GM19438 (cell line): ENCODE measurements at regions not wholly inside any gene's neighbourhood (a gene's known extent, or its start where the extent isn't known, plus 50 kb on each side); places are given as distances from the start of the nearest gene placed in this dataset.
"Not testable (repeated sequence)": the region's sequence is repeated elsewhere in the genome, so short reads cannot be mapped to it uniquely, and the experiment has no call there.

Experiments used
- ATAC-seq: cut with Tn5 transposase; IDR thresholded peaks from one replicate; pipeline ENCODE4 v1.9.1; 2021; ENCODE audit warnings: low read depth; ENCODE audit not compliant: unreplicated experiment

DNA sequence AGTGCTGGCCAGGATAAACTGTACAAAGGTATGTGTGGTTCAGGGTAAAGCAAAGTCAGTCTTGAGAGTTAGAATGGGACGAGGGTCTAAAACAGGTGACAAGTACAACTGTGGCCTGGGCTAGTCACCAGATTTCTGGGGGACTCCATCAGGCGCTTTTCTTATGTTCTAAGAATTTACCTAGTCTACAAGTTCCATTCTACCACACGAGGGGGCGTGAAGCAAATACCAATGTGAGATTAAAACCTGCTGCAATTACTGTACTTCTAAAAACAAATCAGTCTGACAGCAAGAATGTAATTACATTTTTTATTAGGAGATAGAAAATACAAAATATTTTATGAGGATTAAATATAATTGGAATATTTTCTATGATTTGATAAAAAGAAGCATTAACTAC is 146.5 kb downstream of the ALOX5 start:
- no peak for ATAC-seq

DNA sequence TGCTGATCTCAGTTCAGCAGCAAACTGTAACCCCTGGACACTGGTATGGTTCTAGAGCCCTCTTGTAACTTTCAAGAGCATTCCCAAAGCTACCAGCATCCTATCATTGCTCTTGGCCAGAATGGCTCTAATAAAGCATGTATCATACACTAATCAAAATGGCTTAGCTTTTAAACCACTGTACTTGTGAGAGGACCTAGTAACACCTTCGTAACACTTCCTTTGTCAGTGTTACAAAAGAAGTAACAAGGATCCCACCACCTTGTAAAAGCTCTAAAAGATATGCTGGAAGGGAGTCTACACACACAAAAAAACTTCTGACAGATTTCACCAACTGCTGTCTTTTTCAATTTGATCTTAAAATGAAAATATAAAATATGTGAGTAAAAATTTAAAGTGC is 144.7 kb downstream of the ALOX5 start:
- no peak for ATAC-seq

DNA sequence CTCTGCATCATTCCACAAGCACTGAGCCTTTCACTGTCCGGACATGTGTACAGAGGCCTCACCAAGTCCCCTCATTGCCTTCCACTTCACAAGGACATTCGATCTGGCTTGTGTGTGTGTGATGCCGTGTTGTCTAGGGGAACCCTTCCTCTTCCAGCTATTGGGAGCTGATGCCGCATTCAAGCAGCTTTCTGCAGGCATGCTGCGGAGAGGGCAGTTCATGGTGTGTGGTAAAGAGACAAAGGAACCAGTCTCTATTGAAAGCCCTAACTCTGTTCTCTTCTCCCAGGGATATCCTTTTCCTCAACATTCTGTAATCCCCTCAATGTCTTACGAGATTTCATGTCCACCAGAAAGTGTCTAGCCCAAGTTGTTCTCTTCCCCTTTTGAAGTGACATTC is 141.6 kb downstream of the ALOX5 start:
- ATAC-seq = no peak

DNA sequence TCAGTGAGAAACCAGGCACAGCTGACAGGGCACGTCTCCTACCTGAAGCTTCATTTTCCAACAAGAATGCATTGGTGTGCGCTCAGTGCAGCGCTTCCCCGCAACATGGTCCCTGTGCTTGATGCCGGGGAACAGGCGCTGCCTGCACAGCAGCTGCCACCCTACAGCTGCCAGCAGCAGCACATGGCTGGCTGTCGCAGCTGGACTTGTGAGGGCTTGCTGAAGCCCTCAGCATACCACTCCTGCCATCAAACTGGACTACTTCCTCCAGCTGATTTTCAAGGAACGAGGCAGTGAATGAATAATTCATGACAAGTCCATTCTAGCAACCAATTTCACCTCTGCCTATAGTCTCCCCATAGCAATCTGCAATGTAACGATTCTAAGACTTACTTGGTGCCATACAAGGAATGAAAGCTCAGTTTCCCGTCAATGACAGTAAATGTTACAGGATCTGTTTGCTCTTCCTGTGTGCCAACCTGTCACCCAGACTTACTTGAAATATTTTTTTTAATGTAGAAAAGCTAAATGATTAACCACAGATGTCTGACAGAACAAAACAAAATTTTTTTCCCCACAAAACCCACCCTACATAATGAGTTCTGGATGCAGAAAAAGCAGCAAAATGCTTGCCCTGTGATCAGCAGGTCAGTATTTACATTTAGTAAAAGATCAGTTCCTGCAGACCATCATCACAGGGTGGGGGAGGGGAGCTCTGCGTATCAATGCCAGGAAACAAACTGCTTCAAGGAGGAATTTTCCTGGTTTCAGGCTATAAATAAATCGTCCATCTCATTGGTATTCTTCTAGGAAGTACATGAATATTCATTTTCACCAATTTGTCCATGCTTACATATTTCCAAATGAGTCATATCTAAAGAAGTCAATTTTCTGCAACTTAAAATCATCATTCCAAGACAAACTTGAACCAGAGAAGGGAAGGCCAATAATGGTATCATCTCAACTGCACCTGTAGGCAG is 140.6 kb downstream of the ALOX5 start:
- ATAC-seq = no peak

DNA sequence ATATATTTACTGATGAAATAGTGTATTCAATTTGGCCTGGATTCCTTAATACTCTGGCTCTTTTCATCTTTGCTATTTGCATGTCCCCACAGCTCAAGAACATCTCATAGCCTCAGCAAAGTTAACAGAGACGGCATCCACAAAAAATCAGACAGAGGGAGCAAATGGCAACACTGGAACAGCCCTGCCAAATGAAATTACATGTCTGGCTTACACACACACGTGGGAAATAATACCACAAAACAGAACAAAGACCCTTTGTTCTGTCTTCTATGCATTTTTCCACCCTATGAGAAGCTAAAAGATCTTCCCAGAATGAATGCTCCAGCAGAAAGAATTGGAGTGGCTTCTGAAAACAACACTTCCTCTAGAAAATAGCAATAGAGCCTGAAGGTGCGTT is 139.5 kb downstream of the ALOX5 start:
- ATAC-seq = no peak

DNA sequence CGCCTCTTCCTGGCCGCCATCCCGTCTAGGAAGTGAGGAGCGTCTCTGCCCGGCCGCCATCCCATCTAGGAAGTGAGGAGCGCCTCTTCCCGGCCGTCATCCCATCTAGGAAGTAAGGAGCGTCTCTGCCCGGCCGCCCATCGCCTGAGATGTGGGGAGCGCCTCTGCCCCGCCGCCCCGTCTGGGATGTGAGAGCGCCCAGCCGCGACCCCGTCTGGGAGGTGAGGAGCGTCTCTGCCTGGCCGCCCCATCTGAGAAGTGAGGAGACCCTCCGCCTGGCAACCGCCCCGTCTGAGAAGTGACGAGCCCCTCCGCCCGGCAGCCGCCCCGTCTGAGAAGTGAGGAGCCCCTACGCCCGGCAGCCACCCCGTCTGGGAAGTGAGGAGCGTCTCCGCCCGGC is 137.9 kb downstream of the ALOX5 start:
- ATAC-seq = not testable (repeated sequence)

DNA sequence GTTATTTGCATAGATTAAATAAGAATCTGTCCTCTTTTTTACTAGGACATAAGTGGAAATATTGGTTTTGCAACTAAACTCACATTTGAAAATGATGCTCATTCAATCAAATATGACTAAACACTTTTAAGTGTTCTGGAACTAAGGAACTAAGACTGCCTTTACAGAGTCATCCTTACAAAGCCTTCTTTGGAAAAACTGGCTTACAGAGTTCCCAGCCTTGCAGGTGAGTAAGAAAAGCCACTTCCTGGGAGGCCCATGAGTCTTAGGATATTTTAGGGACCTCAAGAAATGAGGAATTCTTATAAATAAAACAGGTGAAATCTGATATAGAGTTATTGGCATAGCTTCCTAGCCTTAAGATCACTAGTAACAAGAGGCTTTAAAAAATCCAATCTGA is 135.5 kb downstream of the ALOX5 start:
- ATAC-seq = no peak

DNA sequence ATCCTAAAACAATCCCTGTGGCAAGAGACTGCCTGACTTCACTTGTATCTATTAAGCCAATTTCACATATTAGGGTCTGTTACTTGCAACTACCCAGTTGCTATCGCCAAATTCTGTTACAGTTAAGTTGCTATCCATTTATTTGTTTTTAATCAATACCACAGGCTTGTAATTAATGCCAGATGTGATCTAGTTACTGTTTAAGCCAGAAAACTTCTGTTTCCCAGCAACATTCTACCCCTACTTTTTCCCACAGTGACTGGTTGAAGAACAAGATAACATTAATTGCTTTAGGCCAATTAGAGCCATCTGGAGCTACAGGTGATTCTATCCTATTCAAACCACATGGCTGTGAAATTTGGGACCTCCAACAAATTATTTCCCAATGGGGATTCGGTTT is 131.3 kb downstream of the ALOX5 start:
- ATAC-seq = no peak

DNA sequence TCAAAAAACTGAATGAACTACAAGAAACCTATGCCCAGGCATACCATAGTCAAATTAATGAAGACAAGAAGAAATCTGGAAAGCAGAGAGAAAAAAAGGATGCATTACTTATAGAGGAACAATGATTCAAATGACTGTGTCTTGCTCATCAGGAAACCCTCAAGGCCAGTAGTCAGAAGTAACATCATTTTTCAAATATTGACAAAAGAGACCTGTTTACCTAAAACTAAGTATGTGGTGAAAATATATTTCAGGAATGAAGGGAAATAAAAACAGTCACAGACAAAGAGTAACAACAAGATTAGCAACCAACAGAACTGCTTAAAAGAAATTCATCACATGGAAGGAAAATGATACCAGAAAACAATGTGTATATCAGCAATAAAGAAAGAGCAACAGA is 128.4 kb downstream of the ALOX5 start:
- no peak for ATAC-seq

DNA sequence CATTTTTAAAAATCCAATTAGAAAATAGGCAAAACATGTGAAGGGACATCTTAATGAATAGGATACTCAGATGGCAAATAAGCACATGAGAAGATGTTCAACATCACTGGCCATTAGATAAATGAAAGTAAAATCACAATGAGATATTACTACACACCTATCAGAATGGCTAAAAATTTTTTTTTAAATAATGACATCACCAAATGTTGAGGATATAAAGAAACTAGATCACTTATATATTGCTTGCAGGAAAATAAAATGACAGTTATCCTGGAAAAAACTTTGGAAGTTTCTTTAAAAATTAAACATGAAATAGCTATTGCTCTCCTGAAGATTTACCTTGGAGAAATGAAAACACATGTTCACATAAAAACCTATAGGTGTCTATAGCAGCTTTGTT is 127.8 kb downstream of the ALOX5 start:
- ATAC-seq = no peak

DNA sequence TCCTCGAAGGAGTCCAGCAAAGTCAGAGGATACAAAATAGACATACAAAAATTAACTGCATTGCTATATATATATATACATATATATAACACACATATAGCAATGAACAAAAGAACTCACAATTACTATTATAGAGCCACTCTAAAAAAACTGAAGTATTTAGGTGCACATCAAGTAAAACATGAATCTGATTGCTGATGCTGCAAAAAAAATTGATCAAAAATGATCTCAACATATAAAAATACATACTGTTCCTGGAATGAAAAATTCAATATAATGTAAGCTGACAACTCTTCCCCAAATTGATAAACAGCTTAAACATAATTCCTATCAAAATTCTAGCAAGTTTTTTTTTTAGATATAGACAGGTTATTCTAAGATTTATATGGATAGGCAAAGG is 126.8 kb downstream of the ALOX5 start:
- ATAC-seq = no peak

DNA sequence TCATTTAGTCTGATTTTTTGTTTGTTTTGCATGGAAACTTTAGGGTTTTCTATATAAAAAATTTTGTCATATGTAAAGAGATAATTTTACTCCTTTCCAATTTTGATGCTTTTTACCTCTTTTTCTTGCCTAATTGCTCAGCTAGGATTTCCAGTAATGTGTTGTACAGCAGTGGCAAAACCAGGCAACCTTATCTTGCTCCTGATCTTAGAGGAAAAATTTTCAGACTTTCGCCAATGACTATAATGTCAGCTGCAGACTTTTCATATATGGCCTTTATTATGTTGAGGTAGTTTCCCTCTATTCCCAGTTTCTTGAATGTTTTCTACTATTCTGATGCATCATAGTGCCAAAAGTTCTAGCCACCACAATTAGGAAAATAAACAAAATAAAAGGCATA is 126.3 kb downstream of the ALOX5 start:
- no peak for ATAC-seq

DNA sequence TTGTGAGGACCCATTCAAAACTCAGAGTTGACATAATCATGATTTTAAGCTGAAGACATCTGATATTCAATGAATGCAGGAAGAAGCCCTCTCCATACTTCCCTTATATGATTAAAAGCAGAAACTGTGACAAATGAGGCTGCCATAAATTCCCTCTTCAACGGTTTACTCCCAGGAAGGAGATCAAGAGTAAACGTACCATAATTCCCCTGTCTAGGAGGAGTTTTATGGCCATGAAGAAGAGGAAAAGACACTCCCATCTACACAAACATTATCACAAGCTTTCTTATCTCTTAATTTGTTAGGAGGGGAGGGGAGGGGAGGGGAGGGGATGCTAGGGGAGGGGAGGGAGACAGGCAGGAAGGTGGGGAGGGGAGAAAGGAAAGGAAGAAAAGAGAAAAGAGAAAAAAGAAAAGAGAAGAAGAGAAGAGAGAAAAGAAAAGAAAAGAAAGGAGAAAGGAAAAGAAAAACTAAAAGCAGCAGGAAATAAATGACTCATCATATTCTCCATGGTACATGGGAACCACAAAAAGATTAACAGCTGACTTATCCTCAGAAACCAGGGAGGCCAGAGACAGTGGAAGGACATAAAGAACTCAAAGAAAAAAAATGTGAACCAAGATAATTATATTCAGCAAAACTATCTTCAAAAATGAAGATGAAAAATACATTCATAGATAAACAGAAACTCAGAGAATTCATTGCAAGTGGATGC is 121.6 kb downstream of the ALOX5 start:
- ATAC-seq = no peak
